AG08396 (cell line): ENCODE measurements at regions not wholly inside any gene's neighbourhood (a gene's known extent, or its start where the extent isn't known, plus 50 kb on each side); places are given as distances from the start of the nearest gene placed in this dataset.

Experiments used
- DNase-seq: peaks from one replicate; pipeline ENCODE4 v3.0.0; 2012; ENCODE audit warnings: low spot score, mixed read lengths

DNA sequence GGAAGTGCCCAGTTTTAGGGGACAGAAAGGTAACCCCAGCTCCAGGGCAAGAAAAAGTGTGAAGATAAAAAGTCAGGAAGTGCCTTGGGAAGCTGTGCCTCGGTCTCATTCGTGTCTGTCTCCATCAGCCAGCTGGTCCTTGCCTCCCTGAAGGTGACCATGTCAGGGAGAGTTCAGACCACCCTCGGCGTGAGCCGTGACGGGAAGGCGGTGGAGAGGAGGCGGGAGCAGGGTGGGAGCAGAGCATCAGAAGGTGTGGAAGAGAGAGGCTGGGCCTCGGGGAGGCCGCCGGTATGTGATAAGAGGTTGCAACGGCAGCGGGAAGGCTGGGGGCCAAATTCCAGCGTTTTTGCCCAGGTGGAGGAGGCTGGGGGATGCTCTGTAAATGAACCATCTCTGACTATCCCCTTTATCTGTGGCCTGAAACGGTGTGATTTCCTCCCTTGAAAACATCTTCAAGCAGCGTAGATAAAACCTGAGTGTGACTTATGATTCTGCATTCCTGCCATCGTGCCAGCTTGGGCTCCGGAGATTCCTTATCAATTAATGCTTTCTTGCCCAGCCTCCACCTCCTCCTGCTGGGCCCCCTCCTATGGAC, 251.8 kb downstream of the IRF8 start:
- no peak for DNase-seq

DNA sequence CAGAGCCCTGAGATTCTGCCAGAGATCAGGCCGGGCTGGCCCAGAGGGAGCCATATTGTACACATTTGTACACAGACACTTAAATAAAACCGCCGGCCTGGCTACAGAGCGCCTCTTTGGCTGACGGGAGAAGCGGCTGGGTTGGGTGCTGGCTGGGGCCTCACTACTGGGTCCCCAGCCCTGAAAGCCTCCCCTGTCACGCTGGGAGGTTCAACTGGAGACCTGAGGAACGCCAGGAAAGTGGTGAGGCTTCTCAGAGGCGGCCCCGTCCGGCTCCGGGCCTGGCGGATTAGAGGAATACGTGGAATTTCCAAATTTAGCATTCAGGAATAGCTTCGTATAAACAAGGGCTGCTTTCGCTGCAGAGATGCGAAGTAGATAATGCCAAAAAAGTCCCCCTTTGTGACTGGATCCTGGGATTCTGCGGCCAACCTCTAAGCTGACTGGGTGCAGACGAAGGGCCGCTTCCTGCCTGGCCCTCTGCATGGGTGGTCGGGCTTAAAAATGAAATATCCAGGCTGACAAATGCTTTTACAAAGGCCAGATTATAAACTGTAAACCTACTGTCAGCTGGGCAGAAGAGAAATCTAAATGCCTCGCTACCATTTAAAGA, 252.4 kb downstream of the IRF8 start:
- DNase-seq, result peak; percentile 28

DNA sequence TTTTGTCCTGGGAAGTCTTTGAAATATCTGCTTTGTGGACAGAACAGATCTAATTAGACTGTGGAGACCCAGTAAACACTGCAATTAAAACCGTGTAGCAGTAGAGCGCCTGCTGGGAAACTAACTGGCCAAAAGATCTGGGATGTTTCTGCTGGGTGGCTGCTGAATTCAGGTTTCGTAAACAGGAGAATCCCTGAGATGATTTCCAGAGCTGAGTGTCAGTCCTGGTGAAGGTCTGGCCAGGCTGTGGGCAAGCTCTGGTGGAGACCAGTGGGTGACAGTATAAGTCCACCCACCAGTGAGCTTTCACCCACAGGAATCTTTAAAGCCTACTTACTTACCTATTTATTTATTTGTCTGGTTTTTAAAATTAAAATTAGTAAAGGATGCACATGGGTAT, 257.2 kb downstream of the IRF8 start:
- no peak for DNase-seq

GRCh38 chr16:86157616-86158247, 258.8 kb downstream of the IRF8 start:
- no peak for DNase-seq

GRCh38 chr16:86158688-86159360, 259.9 kb downstream of the IRF8 start:
- DNase-seq, result peak; percentile 25

GRCh38 chr16:86165479-86165878, 266.5 kb downstream of the IRF8 start:
- DNase-seq, result no peak

GRCh38 chr16:86166414-86166813, 267.5 kb downstream of the IRF8 start:
- DNase-seq, result no peak

DNA sequence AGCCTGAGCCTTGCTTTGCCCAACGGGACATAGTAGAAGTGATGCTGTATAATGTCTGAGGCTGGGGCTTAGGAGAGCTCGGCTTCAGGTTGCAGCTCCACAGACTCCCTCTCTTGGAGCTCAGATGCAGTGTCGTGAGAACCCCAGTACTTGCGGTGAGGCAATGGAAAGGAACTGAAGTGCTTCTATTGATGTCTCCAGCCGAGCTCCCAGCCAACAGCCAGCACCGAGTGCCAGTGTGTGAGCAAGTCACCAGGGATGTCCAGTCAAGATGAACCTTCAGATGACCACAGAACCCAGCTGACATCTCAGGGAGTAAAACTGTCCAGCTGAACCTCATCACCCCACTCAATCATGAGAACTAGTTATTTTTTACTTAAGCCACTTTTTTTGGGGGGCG, 268.1 kb downstream of the IRF8 start:
- peak; percentile 58 for DNase-seq

- no peak for DNase-seq
Measured at GRCh38 chr16:86170720-86171119, 271.8 kb downstream of the IRF8 start.

DNA sequence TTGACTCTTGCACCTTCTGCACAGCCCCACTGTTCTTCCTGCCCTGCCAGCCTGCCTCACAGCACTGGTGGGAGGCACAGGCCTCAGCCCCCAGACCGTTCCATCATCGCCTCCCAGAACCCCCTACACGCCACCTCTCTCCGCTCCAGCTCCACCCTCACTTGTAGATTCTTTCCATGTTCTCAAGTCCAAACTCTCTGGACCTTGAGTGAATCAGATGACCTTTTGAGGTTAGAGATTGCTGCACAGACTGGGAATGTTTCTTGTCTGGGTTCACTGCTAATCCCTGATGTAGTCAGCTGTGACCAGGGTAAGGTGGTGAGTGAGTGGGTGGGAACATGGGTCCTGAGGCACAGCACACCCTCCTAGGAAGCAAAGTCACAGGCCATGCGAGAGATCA, 272.4 kb downstream of the IRF8 start:
- peak; percentile 85 for DNase-seq

GRCh38 chr16:86175816-86176215, 276.9 kb downstream of the IRF8 start:
- DNase-seq, result no peak

- DNase-seq, result no peak
Measured at GRCh38 chr16:86176462-86176861, 277.5 kb downstream of the IRF8 start.

DNA sequence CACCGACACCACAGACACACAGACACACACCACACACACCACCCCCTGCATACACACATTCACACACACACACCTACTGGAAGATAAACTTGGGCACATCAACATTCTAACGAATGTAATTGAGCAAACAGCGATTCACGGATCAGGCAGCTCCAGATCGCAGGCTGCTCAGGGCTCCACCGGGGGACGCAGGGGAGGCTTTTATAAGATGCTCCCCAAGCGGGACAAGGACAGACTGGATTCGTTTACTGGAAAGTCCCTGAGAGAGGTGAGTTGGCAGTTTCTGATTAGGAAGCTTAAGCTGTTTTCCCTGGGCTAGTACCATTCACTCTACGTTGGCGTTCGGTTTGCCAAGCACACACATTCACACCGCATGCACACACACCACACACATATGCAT, 281.3 kb downstream of the IRF8 start:
- no peak for DNase-seq

GRCh38 chr16:86180780-86181179, 281.8 kb downstream of the IRF8 start:
- no peak for DNase-seq

- DNase-seq, result no peak
Measured at GRCh38 chr16:86181526-86181925, 282.6 kb downstream of the IRF8 start.

- DNase-seq, result peak; percentile 31
Measured at GRCh38 chr16:86184185-86184584, 285.2 kb downstream of the IRF8 start.

- no peak for DNase-seq
Measured at GRCh38 chr16:86185089-86185488, 286.1 kb downstream of the IRF8 start.

DNA sequence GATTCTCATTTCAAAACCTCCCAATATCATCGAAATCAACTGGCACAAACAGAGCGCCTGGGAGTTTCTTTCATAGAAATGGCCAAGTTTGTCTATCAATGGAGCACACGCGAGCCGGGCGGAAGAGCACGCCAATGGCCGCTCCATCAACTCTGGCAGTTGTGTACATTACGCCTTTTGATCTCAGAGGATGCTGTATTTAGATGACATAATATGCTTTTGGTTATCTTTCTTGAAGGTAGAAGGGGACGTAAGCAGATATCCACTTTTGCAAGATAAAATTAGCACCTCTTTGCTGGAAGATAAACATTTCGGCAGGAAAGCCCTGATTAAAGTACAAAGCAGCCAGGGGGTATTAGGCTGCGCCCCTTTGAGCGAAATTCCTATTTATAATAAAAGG, 287.4 kb downstream of the IRF8 start:
- DNase-seq, result no peak

DNA sequence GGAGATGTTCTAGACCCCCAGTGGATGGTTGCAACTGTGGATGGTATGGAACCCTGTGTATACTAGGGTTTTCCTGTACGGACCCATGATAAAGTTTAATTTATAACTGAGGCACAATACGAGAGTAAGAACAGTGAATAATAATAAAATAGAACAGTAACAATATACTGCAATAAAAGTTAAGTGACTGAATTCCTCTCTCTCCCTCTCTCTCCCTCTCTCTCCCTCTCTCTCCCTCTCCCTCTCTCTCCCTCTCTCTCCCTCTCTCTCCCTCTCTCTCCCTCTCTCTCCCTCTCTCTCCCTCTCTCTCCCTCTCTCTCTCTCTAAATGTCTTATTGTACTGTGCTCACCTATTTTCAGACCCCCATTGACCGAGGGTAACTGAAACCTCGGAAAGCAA, 291.0 kb downstream of the IRF8 start:
- no peak for DNase-seq

- DNase-seq, result no peak
Measured at GRCh38 chr16:86191663-86192062, 292.7 kb downstream of the IRF8 start.

GRCh38 chr16:86193528-86194193, 294.7 kb downstream of the IRF8 start:
- no peak for DNase-seq

- DNase-seq, result no peak
Measured at GRCh38 chr16:86195863-86196630, 297.1 kb downstream of the IRF8 start.
